Subcutaneous abdominal adipose tissue (tissue), 5 donors: ENCODE measurements at regions not wholly inside any gene's neighbourhood (a gene's known extent, or its start where the extent isn't known, plus 50 kb on each side); places are given as distances from the start of the nearest gene placed in this dataset.

Experiments
- H3K27ac ChIP-seq: one replicate; pipeline ENCODE4 v1.7.0; 2013; ENCODE audit warnings: low read depth, mild to moderate bottlenecking, inconsistent platforms, low read length, moderate library complexity
- H3K27me3 ChIP-seq, 5 donors: one replicate each; pipeline ENCODE4 v1.7.0; 2013; ENCODE audit warnings: low read length in 5 of 5, inconsistent platforms in 1 of 5; ENCODE audit not compliant: control insufficient read depth in 5 of 5, insufficient read depth in 4 of 5
- H3K36me3 ChIP-seq, 5 donors: one replicate each; pipeline ENCODE4 v1.7.0; 2013; ENCODE audit warnings: low read length in 5 of 5; ENCODE audit not compliant: control insufficient read depth in 5 of 5, insufficient read depth in 5 of 5
- H3K4me1 ChIP-seq, 5 donors: one replicate each; pipeline ENCODE4 v1.7.0; 2013; ENCODE audit warnings: low read length in 5 of 5, mild to moderate bottlenecking in 3 of 5, moderate library complexity in 1 of 5; ENCODE audit not compliant: control insufficient read depth in 5 of 5, insufficient read depth in 5 of 5
- H3K4me3 ChIP-seq, 5 donors: one replicate each; pipeline ENCODE4 v1.7.0; 2013; ENCODE audit warnings: low read length in 5 of 5, low read depth in 1 of 5
- H3K9ac ChIP-seq, 5 donors: one replicate each; pipeline ENCODE4 v1.7.0; 2013; ENCODE audit warnings: low read length in 5 of 5, mild to moderate bottlenecking in 4 of 5, moderate library complexity in 3 of 5
- H3K9me3 ChIP-seq, 5 donors: one replicate each; pipeline ENCODE4 v1.7.0; 2013; ENCODE audit warnings: low read length in 5 of 5; ENCODE audit not compliant: control insufficient read depth in 5 of 5
- donor health status: healthy.
- donor health status: healthy.
- donor health status: healthy.
- donor health status: healthy.
- donor health status: healthy.

- no peak overlapping the region for H3K4me3 ChIP-seq
- no peaks in the 10 kb centered on the region for H3K9me3 ChIP-seq
- H3K36me3 ChIP-seq, result no peaks in the 10 kb centered on the region
- no peak overlapping the region for H3K9ac ChIP-seq
- no peaks in the 10 kb centered on the region for H3K27me3 ChIP-seq
- H3K27ac ChIP-seq, result no peak overlapping the region
- H3K4me1 ChIP-seq, result peaks cover 0 to 2% (median 0%) of the 10 kb centered on the region in 5 donors
Observed at GRCh38 chr1:78715181-78715661, 65.6 kb downstream of the IFI44 start.

GRCh38 chr1:78716186-78716585 is 66.6 kb downstream of the IFI44 start:
- Histone ChIP-seq H3K4me3 (no peak overlapping the region), H3K36me3 (no peaks in the 10 kb centered on the region), H3K9me3 (no peaks in the 10 kb centered on the region), H3K9ac (no peak overlapping the region), H3K27me3 (no peaks in the 10 kb centered on the region), H3K4me1 (peaks cover 0 to 2% (median 0%) of the 10 kb centered on the region in 5 donors), H3K27ac (no peak overlapping the region)

GRCh38 chr1:78718566-78718965 is 68.9 kb downstream of the IFI44 start:
- Histone ChIP-seq H3K36me3 (no peaks in the 10 kb centered on the region), H3K27me3 (no peaks in the 10 kb centered on the region), H3K9ac (no peak overlapping the region), H3K4me3 (no peak overlapping the region), H3K27ac (no peak overlapping the region), H3K9me3 (no peaks in the 10 kb centered on the region), H3K4me1 (peaks cover 0 to 2% (median 0%) of the 10 kb centered on the region in 5 donors)

GRCh38 chr1:78721136-78721535 is 71.5 kb downstream of the IFI44 start:
- H3K4me1 ChIP-seq, result peaks cover 0 to under 1% (median 0%) of the 10 kb centered on the region in 5 donors

GRCh38 chr1:78722105-78722504 is 72.5 kb downstream of the IFI44 start:
- no peaks in the 10 kb centered on the region for H3K9me3 ChIP-seq
- H3K27me3 ChIP-seq, result no peaks in the 10 kb centered on the region
- H3K36me3 ChIP-seq, result no peaks in the 10 kb centered on the region
- H3K4me3 ChIP-seq, result no peak overlapping the region
- no peak overlapping the region for H3K27ac ChIP-seq
- H3K9ac ChIP-seq, result no peak overlapping the region
- no peaks in the 10 kb centered on the region for H3K4me1 ChIP-seq

More at GRCh38 chr1:78721136-78721535, 71.5 kb downstream of the IFI44 start:
- H3K9me3 ChIP-seq, result no peaks in the 10 kb centered on the region
- H3K27me3 ChIP-seq, result no peaks in the 10 kb centered on the region
- no peak overlapping the region for H3K9ac ChIP-seq
- H3K27ac ChIP-seq, result no peak overlapping the region
- H3K4me3 ChIP-seq, result no peak overlapping the region
- H3K36me3 ChIP-seq, result no peaks in the 10 kb centered on the region

GRCh38 chr1:78722521-78722920 is 72.9 kb downstream of the IFI44 start:
- Histone ChIP-seq H3K9me3 (no peaks in the 10 kb centered on the region), H3K9ac (no peak overlapping the region), H3K27ac (no peak overlapping the region), H3K27me3 (no peaks in the 10 kb centered on the region), H3K36me3 (no peaks in the 10 kb centered on the region), H3K4me1 (no peaks in the 10 kb centered on the region), H3K4me3 (no peak overlapping the region)

GRCh38 chr1:78722947-78723346 is 73.3 kb downstream of the IFI44 start:
- Histone ChIP-seq H3K36me3 (no peaks in the 10 kb centered on the region), H3K9ac (no peak overlapping the region), H3K27me3 (peaks cover 0 to under 1% (median 0%) of the 10 kb centered on the region in 5 donors), H3K4me3 (no peak overlapping the region), H3K4me1 (no peaks in the 10 kb centered on the region), H3K9me3 (no peaks in the 10 kb centered on the region), H3K27ac (no peak overlapping the region)

GRCh38 chr1:78726686-78727085 is 77.1 kb downstream of the IFI44 start:
- Histone ChIP-seq H3K27me3 (peaks cover 0 to 5% (median 0%) of the 10 kb centered on the region in 5 donors), H3K9me3 (no peaks in the 10 kb centered on the region), H3K27ac (no peak overlapping the region), H3K4me1 (no peaks in the 10 kb centered on the region), H3K36me3 (no peaks in the 10 kb centered on the region), H3K4me3 (no peak overlapping the region), H3K9ac (no peak overlapping the region)

GRCh38 chr1:78728359-78728758 is 78.7 kb downstream of the IFI44 start:
- H3K9ac ChIP-seq, result no peak overlapping the region
- H3K4me3 ChIP-seq, result no peak overlapping the region
- H3K27me3 ChIP-seq, result peaks cover 0 to 5% (median 0%) of the 10 kb centered on the region in 5 donors
- no peak overlapping the region for H3K27ac ChIP-seq
- no peaks in the 10 kb centered on the region for H3K4me1 ChIP-seq
- no peaks in the 10 kb centered on the region for H3K36me3 ChIP-seq
- H3K9me3 ChIP-seq, result no peaks in the 10 kb centered on the region

- Histone ChIP-seq H3K4me1 (no peaks in the 10 kb centered on the region), H3K36me3 (no peaks in the 10 kb centered on the region), H3K27me3 (peaks cover 0 to 5% (median 0%) of the 10 kb centered on the region in 5 donors), H3K9me3 (no peaks in the 10 kb centered on the region), H3K9ac (no peak overlapping the region), H3K27ac (no peak overlapping the region), H3K4me3 (no peak overlapping the region)
Observed at GRCh38 chr1:78730054-78730453, 80.4 kb downstream of the IFI44 start.

- H3K4me1 ChIP-seq, result no peaks in the 10 kb centered on the region
- H3K27me3 ChIP-seq, result peaks cover 0 to 5% (median 0%) of the 10 kb centered on the region in 5 donors
- H3K36me3 ChIP-seq, result no peaks in the 10 kb centered on the region
- H3K4me3 ChIP-seq, result no peak overlapping the region
- no peaks in the 10 kb centered on the region for H3K9me3 ChIP-seq
- no peak overlapping the region for H3K27ac ChIP-seq
- no peak overlapping the region for H3K9ac ChIP-seq
Observed at GRCh38 chr1:78731674-78732073, 82.0 kb downstream of the IFI44 start.
